Kidney (tissue), 13 donors: ENCODE measurements at regions not wholly inside any gene's neighbourhood (a gene's known extent, or its start where the extent isn't known, plus 50 kb on each side); places are given as distances from the start of the nearest gene placed in this dataset.

ENCODE experiments used
- DNase-seq, 5 donors: peaks; one replicate each; pipeline ENCODE4 v3.0.0-alpha.2; 2013 to 2020
- FAIRE-seq: peaks from 2 replicates; lab custom pipeline; 2012; peaks lifted over from hg19 to GRCh38; lab: Jason Lieb, UNC
- H3K27ac ChIP-seq, 2 donors: one replicate each; pipeline ENCODE4 v1.7.0; 2013; ENCODE audit warnings: low read depth in 2 of 2, low read length in 2 of 2, inconsistent platforms in 1 of 2
- H3K27me3 ChIP-seq: one replicate; pipeline ENCODE4 v1.7.1; 2013; ENCODE audit warnings: low read length, inconsistent platforms; ENCODE audit not compliant: control insufficient read depth, insufficient read depth
- H3K36me3 ChIP-seq, 3 donors: one replicate each; pipeline versions ENCODE4 v1.7.0 to v1.7.1; 2013; ENCODE audit warnings: low read length in 3 of 3, control low read depth in 1 of 3, inconsistent platforms in 1 of 3; ENCODE audit not compliant: insufficient read depth in 3 of 3, control insufficient read depth in 2 of 3
- H3K4me1 ChIP-seq, 3 donors: one replicate each; pipeline versions ENCODE4 v1.7.0 to v1.7.1; 2013; ENCODE audit warnings: low read length in 3 of 3, inconsistent platforms in 1 of 3, low read depth in 1 of 3; ENCODE audit not compliant: control insufficient read depth in 2 of 3, insufficient read depth in 2 of 3
- H3K4me3 ChIP-seq, 3 donors: one replicate each; pipeline versions ENCODE4 v1.7.0 to v1.8.1; 2013; ENCODE audit warnings: low read length in 3 of 3, control low read depth in 1 of 3, inconsistent platforms in 1 of 3
- H3K9ac ChIP-seq, 3 donors: one replicate each; pipeline versions ENCODE4 v1.7.0 to v1.7.1; 2013; ENCODE audit warnings: low read length in 3 of 3, control low read depth in 1 of 3, inconsistent platforms in 1 of 3
- H3K9me3 ChIP-seq, 3 donors: one replicate each; pipeline versions ENCODE4 v1.7.0 to v1.7.1; 2013; ENCODE audit warnings: low read length in 3 of 3, control low read depth in 1 of 3, inconsistent platforms in 1 of 3; ENCODE audit not compliant: control insufficient read depth in 2 of 3, insufficient read depth in 1 of 3
- CTCF ChIP-seq: IDR thresholded peaks from 3 replicates; pipeline ENCODE4 v1.5.1; 2012; ENCODE audit warnings: mild to moderate bottlenecking, moderate library complexity, borderline replicate concordance; ENCODE audit not compliant: insufficient read depth; ENCODE audit errors: extremely low read depth
- intact Hi-C: fragments of 100-400 bp; cut with DNase I; formaldehyde crosslinking; loops from one replicate; pipeline ENCODE4 v1.11.1; 2022
- donor health status: control.
- donor health status: control.
- donor health status: control.
- donor health status: control.
- donor health status: control.
- donor health status: DM: yes; HTN: yes; CAD: no.
- donor health status: Normal renal cell carcinoma (clear cell type).

DNA sequence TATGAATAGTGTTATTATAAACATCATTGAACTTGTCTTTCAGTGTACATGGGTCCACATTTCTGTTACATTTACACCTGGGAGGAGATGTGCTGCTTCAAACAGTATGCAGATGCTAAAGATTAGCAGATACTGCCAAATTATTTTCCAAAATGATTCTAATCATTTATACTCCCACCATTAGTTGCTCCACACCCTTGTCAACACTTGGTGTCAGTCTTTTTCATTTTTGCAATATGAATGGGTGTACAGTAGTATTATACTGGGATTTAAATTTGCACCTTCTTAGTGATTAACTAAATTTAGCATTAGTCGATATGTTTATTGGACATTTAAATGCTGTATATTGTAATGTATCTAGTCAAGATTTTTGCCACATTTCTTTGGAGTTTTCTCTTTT lies 131.6 kb upstream of the GRID2 start:
- H3K27ac ChIP-seq, result no peak overlapping the region
- H3K9me3 ChIP-seq, result no peaks in the 10 kb centered on the region
- DNase-seq (no peak), FAIRE-seq (no peak)
- no peak for TF ChIP-seq CTCF
- H3K9ac ChIP-seq, result no peak overlapping the region
- H3K4me3 ChIP-seq, result no peak overlapping the region
- H3K27me3 ChIP-seq, result no peaks in the 10 kb centered on the region
- no peaks in the 10 kb centered on the region for H3K36me3 ChIP-seq
- intact Hi-C loops, result no loop called here
- H3K4me1 ChIP-seq, result no peaks in the 10 kb centered on the region

- no peak for DNase-seq
- no peak overlapping the region for H3K9ac ChIP-seq
- no peak for TF ChIP-seq CTCF
- H3K4me1 ChIP-seq, result no peaks in the 10 kb centered on the region
- H3K27ac ChIP-seq, result no peak overlapping the region
- no peak overlapping the region for H3K4me3 ChIP-seq
- peaks cover 0 to 4% (median 0%) of the 10 kb centered on the region in 3 donors for H3K9me3 ChIP-seq
- intact Hi-C loops, result no loop called here
- FAIRE-seq, result no peak
- no peaks in the 10 kb centered on the region for H3K36me3 ChIP-seq
- H3K27me3 ChIP-seq, result no peaks in the 10 kb centered on the region
Observed at GRCh38 chr4:92175250-92175649, 128.5 kb upstream of the GRID2 start.

DNA sequence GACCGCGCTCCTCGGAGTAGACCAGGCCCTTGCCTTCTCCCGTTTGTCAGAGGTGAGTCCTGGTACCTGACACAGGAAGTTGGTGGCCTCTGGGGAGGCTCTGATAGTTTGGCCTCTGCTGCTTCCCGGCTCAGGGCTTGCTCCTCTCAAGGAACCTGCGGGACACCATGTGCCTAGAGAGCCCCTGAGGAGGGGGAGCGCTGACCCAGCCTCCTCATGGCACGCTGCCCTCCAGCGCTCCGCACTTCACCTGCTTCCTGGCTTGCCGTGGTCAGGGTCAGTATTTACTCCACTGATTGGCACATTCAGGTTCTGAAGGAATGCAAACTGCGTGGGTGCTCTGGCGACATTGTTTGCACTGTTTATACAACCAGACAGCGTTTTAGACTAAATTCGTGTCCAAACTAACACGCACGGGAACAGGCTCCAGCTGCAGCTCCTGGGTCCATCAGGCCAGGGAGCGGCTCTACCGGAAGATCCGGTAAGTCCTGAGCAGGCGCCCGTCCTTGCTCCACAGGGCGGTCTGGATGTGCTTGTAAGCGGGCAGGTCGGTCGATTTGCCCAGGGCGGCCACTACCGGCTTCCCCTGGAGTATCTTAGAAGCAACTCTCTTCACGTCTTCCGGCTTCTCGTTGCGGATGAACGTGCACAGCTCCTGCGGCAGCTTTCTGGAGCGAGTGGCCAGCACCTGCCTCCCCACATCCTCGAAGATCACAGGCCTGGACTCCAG lies 121.6 kb upstream of the GRID2 start:
- Histone ChIP-seq H3K4me1 (no peaks in the 10 kb centered on the region), H3K36me3 (no peaks in the 10 kb centered on the region), H3K9ac (no peak overlapping the region), H3K4me3 (no peak overlapping the region), H3K9me3 (peaks cover 0 to 4% (median 0%) of the 10 kb centered on the region in 3 donors), H3K27me3 (no peaks in the 10 kb centered on the region), H3K27ac (no peak overlapping the region)
- no peak for TF ChIP-seq CTCF
- DNase-seq, result peak in 1 of 5 donors; percentile 65
- FAIRE-seq, result no peak
- intact Hi-C loops, result no loop called here
